SH-SY5Y (cell line): ENCODE measurements at regions not wholly inside any gene's neighbourhood (a gene's known extent, or its start where the extent isn't known, plus 50 kb on each side); places are given as distances from the start of the nearest gene placed in this dataset.

ENCODE experiments used
- GATA2 ChIP-seq: IDR thresholded peaks from 2 replicates; pipeline ENCODE4 v1.6.1; 2011; ENCODE audit warnings: mild to moderate bottlenecking, low read depth, low read length
- GATA3 ChIP-seq: IDR thresholded peaks from 2 replicates; pipeline ENCODE4 v1.6.1; 2011; ENCODE audit warnings: low read depth, mild to moderate bottlenecking, low read length, moderate library complexity

DNA sequence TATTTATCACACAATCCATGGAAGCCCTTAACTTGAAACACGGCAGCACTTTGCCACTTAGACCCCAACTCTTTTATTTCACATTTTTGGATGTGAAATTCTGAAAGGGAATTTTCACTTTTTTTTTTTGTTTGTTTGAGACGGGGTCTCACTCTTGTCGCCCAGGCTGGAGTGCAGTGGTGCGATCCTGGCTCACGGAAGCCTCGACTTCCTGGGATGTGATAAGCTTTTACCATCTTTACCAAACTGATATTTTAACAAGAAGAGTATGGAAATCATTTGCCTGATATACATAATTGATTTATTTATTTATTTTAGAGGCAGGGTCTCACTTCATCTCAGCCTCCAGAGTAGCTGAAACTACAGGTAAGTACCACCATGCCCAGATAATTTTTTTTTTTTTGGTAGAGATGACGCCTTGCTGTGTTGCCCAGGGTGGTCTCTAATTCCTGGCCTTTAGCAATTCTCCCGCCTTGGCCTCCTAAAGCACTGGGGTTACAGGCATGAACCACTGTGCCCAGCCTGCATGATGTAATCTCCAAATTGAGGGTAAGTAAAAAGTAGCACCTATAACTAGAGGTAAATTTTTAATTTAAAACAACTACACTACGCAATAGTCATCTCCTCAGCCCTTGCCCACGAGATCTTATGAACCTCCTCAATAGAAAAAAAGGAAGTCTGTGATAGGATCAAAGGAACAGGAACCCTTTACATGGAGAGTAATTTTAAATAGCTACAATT, 180.7 kb upstream of the KLF14 start:
- no peak for TF ChIP-seq GATA2
- no peak for TF ChIP-seq GATA3

DNA sequence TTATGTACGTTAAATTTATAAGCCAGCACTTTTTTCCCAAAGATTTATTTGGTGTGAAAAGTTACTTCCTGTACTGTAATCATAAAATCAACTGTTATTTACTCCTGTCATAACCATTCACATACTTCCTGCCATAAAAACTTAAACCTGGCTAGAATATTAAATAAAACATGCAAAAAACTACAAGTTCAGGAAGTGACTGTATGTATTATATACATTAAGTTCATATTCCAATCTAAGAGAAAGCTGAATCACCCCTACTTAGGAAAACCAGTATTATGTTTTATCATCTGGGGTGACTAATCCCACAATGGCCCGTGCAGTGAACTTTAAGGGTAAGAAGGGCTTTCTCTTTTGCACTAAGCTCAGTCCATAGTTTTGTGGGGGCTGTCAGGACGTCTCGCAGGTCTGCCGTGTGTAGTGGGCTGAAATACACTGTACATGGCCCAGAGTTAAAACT, 183.7 kb upstream of the KLF14 start:
- TF ChIP-seq GATA3 (no peak), GATA2 (no peak)

DNA sequence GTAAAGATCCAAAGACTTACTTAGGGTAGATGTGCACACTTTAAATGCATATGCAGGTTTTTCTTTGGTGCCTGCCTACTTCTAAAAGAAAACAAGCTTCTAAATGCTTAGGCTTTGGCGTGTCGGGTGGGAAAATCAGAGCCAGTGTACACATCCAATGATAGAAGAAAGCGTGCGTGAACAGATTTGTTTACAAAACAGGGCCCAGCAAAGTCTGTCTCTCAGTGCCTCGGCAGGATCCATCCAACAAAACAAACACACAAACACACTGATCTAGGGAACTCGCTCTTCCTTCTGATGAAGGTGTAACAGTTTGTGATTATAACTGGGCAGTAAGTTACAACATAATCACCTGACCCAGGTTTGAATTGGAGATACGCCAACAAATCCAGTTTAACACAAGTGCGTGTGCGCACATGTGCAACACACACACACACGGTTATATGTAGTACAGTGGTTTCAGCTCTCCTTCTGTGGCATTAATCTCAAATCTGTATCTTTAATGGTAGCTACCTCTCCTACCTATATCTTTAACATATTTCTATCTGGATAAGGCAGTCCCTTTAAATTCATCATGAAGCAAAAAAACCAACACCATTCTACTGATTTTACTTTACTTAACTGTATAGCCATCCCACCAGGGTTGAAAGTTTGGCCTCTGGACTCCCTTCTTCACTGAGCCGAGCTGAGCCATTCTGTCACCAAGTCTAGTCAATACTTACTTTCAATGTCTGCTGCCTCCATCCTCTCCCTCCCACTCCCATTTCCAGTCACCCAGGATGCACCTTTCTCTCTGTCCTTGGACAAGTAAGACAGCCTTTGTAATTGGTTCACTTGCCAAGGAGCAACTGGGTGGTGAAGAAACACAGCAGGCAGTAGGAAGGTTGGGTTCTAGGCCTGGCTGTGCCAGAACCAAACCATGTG, 184.4 kb upstream of the KLF14 start:
- TF ChIP-seq GATA3: no peak
- no peak for TF ChIP-seq GATA2

DNA sequence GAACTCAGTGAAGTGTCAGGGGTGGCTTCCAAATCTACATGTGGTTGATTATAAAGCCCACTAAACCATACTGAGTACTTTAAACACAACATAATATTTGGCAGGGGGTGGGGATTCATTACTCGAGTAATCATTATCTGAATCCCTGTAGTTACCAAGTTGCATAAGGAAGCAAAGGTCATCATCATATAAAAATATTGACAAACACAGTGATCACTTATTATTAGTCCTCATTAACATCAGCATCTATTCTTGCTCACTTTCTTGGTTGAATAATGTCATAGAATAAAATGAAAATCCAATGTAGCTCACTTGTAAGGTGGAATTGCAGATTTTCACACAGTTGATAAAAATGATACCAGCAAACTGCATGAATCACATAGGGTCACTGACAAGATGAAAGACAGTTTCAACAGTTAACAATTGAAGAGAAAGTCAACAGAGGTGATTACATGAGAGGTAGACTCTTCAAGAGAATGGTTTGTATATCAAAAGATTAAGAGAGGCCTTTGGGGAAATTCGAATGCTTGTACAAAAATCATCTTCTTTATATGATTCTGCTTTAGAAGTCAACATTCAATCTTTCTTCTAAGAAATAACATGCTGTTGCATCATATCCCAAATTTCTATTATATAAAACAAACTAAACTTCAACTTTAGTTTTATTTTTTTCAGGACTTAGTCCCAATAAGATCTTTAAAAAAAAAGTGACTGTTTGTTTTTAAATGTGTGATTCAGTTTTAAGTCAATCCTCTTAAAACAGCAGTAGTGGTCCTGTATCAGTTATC, 185.5 kb upstream of the KLF14 start:
- TF ChIP-seq GATA3 (no peak), GATA2 (no peak)

DNA sequence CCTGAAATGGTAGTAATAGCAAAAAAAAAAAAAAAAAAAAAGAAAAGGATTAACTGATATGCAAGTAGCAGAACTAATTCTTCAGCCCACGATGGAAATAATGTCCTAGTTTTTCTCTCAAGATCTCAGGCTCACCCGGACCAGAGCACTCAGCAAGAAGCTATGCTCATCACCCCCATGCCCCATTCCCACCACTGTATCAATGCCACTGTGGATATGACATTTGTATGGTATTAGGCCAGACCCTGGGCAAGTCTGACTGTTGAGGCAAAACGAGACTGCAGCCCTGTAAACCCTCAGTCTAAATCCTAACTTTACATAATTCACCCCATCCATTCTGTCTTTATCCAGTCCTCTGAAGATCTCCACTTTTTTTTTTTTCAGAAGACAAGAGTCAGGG, 186.1 kb upstream of the KLF14 start:
- TF ChIP-seq GATA3 (no peak), GATA2 (no peak)

GRCh38 chr7:130921391-130922180, 187.6 kb upstream of the KLF14 start:
- TF ChIP-seq GATA2 (no peak), GATA3 (no peak)

GRCh38 chr7:130922206-130923112, 188.5 kb upstream of the KLF14 start:
- TF ChIP-seq GATA3: no peak
- no peak for TF ChIP-seq GATA2

DNA sequence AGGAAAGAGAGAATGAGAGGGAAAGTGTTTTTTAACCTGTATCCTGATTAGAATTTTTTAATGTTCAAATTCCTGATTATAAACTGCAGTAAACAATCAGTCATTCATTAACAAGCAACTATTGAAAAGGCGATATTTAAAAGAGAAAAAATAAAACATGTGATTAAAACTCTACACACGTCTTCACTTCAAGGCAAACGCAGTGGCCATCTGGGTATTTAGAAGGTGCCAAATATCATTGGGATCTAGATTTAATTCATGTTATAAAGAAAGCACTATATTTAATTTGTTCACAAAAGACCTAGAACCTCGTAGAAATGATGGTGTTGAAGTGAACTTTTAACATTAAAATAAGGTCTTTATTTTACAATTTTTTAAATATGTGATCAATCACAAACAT, 189.4 kb upstream of the KLF14 start:
- no peak for TF ChIP-seq GATA2
- TF ChIP-seq GATA3: no peak

GRCh38 chr7:130923930-130924329, 189.9 kb upstream of the KLF14 start:
- TF ChIP-seq GATA3 (no peak), GATA2 (no peak)

DNA sequence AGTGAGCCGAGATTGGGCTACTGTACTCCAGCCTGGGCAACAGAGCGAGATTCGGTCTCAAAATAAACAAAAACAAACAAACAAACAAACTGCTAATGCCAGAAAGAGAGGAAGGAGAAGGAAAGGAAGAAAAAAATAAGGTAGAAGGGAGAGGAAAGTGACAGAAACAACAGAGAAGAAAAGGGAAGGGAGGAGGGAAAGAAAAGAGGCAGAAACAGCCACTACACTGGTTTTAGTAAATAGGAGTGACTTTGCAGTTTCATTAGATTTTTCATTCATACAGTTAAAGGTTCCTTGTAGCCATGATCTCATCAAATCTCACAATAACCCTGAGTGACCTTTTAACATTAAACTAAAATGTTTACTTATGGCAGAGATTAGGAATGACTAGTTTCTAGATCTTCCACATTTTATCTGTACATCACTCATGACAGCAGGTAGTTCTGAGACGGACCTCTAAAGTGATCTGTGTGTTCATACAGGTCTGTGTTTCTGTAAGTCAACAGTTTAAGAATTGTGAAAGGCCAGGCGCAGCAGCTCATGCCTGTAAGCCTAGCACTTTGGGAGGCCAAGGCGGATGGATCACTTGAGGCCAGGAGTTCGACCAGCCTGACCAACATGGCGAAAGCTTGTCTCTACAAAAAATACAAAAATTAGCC, 191.3 kb upstream of the KLF14 start:
- TF ChIP-seq GATA3 (no peak), GATA2 (no peak)

DNA sequence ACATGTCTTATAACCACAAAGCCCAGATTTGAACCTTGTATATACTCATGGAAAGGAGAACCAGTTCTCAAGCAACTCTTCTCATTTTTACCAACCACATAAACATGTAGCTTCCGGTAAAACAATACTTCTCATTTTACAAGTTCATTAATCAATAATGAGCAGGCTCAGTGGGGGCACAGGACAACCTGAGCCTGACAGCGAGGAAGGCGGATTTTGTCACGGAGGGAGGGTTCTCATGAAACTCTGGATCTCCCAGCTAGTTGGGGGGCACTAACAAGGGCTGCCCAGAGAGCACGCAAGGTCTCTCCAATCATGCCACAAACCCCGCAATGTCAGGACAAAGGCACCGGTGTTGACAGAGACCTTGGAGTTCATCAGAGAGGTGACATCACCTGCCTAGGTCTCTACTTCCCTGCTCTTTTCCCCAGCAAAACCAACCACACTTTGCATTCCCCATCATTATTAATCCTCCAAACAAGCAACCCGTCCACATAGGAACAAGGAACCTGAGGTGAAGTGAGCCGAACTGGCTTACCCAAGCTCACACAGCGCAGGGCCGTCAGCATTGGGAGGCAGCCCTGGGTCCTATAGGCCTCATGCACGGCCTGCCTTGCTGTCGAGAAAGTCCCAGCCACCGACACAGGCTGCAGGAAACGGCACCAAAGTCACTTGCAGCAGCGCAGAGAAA, 192.1 kb upstream of the KLF14 start:
- no peak for TF ChIP-seq GATA3
- TF ChIP-seq GATA2: no peak
